ENCODE measurements at regions not wholly inside any gene's neighbourhood (a gene's known extent, or its start where the extent isn't known, plus 50 kb on each side); places are given as distances from the start of the nearest gene placed in this dataset.
A peak's percentile ranks its signal among the peaks of the same experiment; 100 is the strongest.

DNA sequence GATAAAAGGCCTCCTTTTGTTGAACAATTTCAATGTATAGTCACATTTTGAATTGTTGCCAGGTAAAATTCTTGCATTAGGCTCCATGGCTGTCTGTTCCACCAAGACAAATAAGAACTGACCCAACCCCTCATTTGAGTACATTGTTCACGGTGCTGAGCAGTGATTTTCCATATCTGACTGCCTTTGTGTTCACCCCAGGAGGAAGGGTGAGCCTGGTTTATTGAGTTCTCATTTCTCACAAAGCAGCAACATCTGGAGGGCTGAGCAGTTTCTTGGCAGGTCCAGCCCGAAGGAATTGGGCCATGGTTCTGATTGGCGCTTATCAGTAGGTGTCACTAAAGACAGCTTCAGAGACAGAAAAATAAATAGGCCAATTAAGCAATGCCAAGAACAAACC, 149.1 kb downstream of the BMP4 start:
- TF ChIP-seq POLR2A (IDR thresholded peaks at IDR 0.05) = no peak
- TF ChIP-seq, protein P1, sequence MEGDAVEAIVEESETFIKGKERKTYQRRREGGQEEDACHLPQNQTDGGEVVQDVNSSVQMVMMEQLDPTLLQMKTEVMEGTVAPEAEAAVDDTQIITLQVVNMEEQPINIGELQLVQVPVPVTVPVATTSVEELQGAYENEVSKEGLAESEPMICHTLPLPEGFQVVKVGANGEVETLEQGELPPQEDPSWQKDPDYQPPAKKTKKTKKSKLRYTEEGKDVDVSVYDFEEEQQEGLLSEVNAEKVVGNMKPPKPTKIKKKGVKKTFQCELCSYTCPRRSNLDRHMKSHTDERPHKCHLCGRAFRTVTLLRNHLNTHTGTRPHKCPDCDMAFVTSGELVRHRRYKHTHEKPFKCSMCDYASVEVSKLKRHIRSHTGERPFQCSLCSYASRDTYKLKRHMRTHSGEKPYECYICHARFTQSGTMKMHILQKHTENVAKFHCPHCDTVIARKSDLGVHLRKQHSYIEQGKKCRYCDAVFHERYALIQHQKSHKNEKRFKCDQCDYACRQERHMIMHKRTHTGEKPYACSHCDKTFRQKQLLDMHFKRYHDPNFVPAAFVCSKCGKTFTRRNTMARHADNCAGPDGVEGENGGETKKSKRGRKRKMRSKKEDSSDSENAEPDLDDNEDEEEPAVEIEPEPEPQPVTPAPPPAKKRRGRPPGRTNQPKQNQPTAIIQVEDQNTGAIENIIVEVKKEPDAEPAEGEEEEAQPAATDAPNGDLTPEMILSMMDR (IDR thresholded peaks at IDR 0.05) = peak in 1 of 4 donors; percentile 21
- DNase-seq (no peak), ATAC-seq (peak in 1 of 4 donors; percentile 30)
- no peaks in the 10 kb centered on the region for H3K4me1 ChIP-seq
- H3K27ac ChIP-seq = no peak overlapping the region
- intact Hi-C loops (cut with DNase I) = no loop called here
- no peaks in the 10 kb centered on the region for H3K36me3 ChIP-seq
- 52% methylated on average over 3 of the region's 3 CpGs for WGBS (ENCODE audit: insufficient coverage, low coverage, low lambda C conversion rate, missing lambda C conversion rate)
- no peaks in the 10 kb centered on the region for H3K9me3 ChIP-seq
- no peak overlapping the region for H3K4me3 ChIP-seq
- H3K27me3 ChIP-seq = no peaks in the 10 kb centered on the region

DNA sequence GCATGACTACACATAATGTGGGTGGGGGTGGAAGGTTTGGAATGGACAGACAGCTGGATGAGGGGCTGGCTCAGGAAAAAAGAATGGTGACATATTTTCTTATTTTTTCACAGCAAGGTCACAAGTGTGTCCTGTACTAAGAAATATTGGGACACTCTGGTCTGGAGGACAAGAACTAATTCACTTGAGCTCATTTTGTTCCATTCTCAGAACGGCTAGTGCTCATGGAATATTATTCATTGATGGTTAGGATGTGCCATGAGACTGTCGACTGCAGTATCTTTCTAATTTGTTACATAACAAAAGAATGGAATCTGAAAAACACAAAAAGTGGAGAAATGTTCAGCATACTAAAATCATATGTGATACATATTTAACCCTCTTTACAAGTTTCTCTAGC, 149.5 kb downstream of the BMP4 start:
- 71% methylated on average over 2 of the region's 2 CpGs for WGBS (ENCODE audit: insufficient coverage, low coverage, low lambda C conversion rate, missing lambda C conversion rate)
- Histone ChIP-seq H3K36me3 (no peaks in the 10 kb centered on the region), H3K27me3 (no peaks in the 10 kb centered on the region), H3K4me3 (no peak overlapping the region), H3K4me1 (no peaks in the 10 kb centered on the region), H3K27ac (no peak overlapping the region), H3K9me3 (no peaks in the 10 kb centered on the region)
- intact Hi-C loops (cut with DNase I) = no loop called here
- TF ChIP-seq, protein P1 (IDR thresholded peaks at IDR 0.05) = no peak
- no peak for ATAC-seq
- DNase-seq = no peak

DNA sequence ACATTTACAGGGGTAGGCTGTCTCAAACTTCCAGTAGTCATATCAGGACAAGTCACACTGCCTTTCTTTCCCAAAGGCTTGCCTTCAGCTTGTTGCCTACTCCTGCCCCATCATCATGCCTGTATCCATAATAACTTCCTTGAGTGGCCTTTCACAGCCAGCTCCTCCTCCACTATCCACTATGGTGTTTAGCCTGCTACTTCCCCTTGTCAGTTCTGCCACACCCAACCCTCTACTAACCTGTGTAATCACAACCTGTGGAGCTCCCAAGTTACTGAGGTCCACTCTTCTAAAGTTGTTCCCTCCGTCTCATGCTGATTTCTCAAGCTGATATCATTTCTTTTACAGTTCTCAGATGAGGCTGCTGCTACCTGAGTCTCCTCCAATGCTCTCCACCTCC, 159.9 kb downstream of the BMP4 start:
- Histone ChIP-seq H3K4me3 (no peak overlapping the region), H3K9me3 (no peaks in the 10 kb centered on the region), H3K27me3 (no peaks in the 10 kb centered on the region), H3K4me1 (no peaks in the 10 kb centered on the region), H3K36me3 (no peaks in the 10 kb centered on the region), H3K27ac (no peak overlapping the region)
- ATAC-seq = no peak
- TF ChIP-seq, protein P1 (IDR thresholded peaks at IDR 0.05) = no peak
- no peak for TF ChIP-seq POLR2A (IDR thresholded peaks at IDR 0.05)
- no peak for DNase-seq
- intact Hi-C loops (cut with DNase I) = no loop called here
- 75% methylated on average over 1 of the region's 1 CpG for WGBS (ENCODE audit: insufficient coverage, low coverage, low lambda C conversion rate, missing lambda C conversion rate)

DNA sequence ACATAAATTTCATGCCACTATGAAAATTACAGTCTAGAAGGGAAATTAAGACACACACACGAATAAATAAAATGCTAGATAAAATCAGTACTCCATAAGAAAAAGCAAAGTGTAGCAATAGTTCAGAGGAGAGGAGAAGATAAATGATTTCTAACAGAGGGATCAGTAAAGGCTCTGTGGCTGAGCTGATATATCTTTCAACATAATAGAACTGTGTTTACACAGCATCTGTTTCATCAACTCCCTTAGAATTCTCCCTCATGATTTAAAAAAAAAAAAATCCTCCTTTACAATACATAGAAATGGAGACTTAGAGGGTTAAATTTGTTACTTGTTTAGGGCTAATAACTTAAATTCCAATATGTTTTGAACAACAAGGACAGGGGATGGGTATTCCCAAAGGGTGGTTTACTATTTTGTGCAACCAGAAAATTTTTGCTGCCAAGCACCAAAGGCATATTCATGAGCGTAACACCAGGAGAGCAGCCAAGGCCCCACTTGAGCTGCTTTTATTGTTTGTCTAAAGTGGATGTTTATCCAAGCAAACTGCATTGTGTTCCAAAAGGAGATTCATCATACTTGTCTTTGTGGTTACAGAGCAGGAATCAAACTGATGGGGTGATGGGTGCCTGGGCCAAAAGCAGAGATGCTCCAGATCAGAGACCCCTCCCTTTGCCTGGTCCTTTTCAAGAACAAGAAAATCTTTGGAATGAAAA, 162.7 kb downstream of the BMP4 start:
- WGBS (ENCODE audit: insufficient coverage, low coverage, low lambda C conversion rate, missing lambda C conversion rate) = 49% methylated on average over 2 of the region's 2 CpGs
- DNase-seq = no peak
- no peaks in the 10 kb centered on the region for H3K36me3 ChIP-seq
- no peak overlapping the region for H3K27ac ChIP-seq
- H3K4me3 ChIP-seq = no peak overlapping the region
- no peaks in the 10 kb centered on the region for H3K9me3 ChIP-seq
- no peaks in the 10 kb centered on the region for H3K4me1 ChIP-seq
- intact Hi-C loops (cut with DNase I) = no loop called here
- no peaks in the 10 kb centered on the region for H3K27me3 ChIP-seq
- peak in 1 of 4 donors; percentile 54 for ATAC-seq
- TF ChIP-seq, protein P1 (IDR thresholded peaks at IDR 0.05) = no peak
- no peak for TF ChIP-seq POLR2A (IDR thresholded peaks at IDR 0.05)
